C4-2B (cell line): ENCODE measurements at regions not wholly inside any gene's neighbourhood (a gene's known extent, or its start where the extent isn't known, plus 50 kb on each side); places are given as distances from the start of the nearest gene placed in this dataset.

Experiments
- H3K27ac ChIP-seq: fragments of 450-650 bp; 2 replicates; pipeline ENCODE4 v1.5.1; 2017
- CTCF ChIP-seq: fragments of 450-650 bp; conservative IDR thresholded peaks from 2 replicates; pipeline ENCODE4 v1.5.1; 2017; ENCODE audit warnings: mild to moderate bottlenecking
- ZFX ChIP-seq: fragments of 450-650 bp; IDR thresholded peaks from 2 replicates; pipeline ENCODE4 v1.6.1; 2017

GRCh38 chr19:28939236-28939635 is 273.7 kb downstream of the UQCRFS1 start:
- TF ChIP-seq CTCF (no peak), ZFX (no peak)
- no peak overlapping the region for H3K27ac ChIP-seq

GRCh38 chr19:28936001-28936400 is 276.9 kb downstream of the UQCRFS1 start:
- H3K27ac ChIP-seq: no peak overlapping the region
- no peak for TF ChIP-seq CTCF

- no peak overlapping the region for H3K27ac ChIP-seq
- no peak for TF ChIP-seq CTCF
- TF ChIP-seq ZFX: no peak
These were observed 278.3 kb downstream of the UQCRFS1 start for GRCh38 chr19:28934631-28935030.

GRCh38 chr19:28933039-28933438 is 279.9 kb downstream of the UQCRFS1 start:
- H3K27ac ChIP-seq: no peak overlapping the region
- no peak for TF ChIP-seq ZFX
- TF ChIP-seq CTCF: no peak

- no peak overlapping the region for H3K27ac ChIP-seq
- TF ChIP-seq ZFX (no peak), CTCF (no peak)
These were observed 280.5 kb downstream of the UQCRFS1 start for GRCh38 chr19:28932446-28932845.

- H3K27ac ChIP-seq: no peak overlapping the region
- TF ChIP-seq CTCF: no peak
- no peak for TF ChIP-seq ZFX
These were observed 283.9 kb downstream of the UQCRFS1 start for GRCh38 chr19:28929006-28929405.

- no peak overlapping the region for H3K27ac ChIP-seq
- TF ChIP-seq CTCF (no peak), ZFX (no peak)
These were observed 285.5 kb downstream of the UQCRFS1 start for GRCh38 chr19:28927456-28927855.
